GM15510 (cell line): ENCODE measurements at regions not wholly inside any gene's neighbourhood (a gene's known extent, or its start where the extent isn't known, plus 50 kb on each side); places are given as distances from the start of the nearest gene placed in this dataset.

Experiments
- POLR2A ChIP-seq: IDR thresholded peaks from 3 replicates; pipeline ENCODE4 v1.6.1; 2011; ENCODE audit warnings: borderline replicate concordance; ENCODE audit not compliant: insufficient read length; ENCODE audit errors: extremely low read depth

DNA sequence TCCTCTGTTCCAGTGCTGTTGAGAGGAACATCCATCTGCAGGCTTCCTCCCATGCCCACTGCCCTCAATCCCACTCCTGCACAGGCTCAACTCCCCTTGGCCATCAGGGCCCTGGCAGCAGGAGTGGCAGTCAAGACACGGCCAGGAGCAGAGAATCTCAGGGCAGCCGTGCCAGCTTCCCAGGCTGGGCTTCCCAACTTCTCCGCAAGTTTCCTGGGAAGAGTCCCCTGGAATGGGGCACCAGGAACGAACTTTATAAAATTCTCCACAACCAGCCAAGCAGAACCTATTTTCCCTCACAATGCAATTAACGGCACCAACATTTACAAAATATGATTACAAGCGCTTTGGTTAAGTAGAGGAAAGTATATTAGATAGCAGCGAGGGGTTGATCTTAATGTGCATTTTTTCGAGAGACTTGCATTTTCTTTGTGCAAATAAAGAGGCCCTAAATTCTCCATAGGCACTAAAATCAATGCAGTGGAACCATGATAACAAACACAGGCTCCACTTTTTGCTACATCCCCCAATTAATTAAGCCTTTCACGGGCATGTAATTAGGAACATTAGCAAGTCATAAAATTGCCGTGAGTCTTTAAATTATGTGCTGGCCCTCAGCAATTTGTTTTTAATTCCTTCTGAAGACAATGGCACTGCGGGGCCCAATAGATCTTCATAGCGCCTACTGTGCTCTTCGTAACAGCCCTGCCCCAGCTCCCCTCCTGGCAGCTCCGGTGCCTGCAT lies 99.9 kb upstream of the LHX1 start:
- no peak for TF ChIP-seq POLR2A

DNA sequence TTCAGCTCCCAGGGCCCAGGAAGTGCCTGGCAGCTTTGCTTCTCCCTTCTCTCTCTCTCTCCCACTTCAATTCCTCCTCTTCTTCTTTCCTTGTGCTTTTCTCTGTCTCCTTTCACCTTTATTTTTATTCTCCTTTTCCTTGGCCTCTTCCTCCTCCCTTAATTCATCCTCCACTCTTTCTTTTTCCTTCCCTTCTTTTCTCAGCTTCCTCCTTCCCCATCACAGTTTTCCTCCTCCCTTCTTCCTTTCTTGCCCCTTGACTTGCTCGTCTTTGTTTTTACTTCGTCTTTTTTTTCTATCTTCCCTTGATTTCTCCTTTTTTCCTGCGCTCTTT lies 99.4 kb upstream of the LHX1 start:
- TF ChIP-seq POLR2A = no peak

DNA sequence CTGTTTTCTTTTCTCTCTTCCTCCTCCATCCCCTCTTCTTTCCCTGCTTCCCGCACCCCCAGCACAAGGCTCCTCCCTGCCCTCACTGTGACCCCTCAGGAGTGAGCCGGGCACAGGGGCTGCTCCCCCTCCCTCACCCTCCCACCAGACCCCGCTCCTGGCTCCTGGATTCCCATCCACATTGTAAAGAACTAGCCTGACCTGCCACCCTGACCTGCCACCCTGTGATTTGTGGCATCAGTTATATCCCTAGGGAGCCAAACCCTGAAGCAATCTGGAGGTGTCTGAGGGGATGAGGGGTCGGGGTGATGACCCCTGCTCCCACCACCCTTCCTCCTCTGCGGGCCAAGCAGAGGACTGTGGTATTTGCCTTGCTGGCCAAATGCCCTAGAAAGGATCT lies 98.0 kb upstream of the LHX1 start:
- TF ChIP-seq POLR2A = no peak

DNA sequence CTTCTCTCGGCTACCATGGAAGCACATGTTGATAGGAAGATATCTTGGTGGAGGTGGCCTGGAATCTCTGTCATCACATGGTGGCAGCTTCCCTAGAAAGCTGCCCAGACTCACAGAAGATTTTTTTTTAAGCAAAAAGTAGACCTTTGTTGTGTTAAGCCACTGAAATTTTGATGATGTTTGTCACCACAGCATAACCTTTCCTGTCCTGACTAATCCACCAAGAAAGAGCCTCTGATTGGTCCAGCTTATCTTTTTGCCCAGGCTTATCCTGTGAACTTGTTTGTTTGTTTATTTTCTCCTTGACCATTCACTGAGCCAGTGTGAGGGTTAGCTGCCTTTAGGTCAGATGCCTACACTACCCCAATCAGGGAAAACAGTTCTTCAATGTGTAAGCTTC lies 96.5 kb upstream of the LHX1 start:
- TF ChIP-seq POLR2A = no peak

DNA sequence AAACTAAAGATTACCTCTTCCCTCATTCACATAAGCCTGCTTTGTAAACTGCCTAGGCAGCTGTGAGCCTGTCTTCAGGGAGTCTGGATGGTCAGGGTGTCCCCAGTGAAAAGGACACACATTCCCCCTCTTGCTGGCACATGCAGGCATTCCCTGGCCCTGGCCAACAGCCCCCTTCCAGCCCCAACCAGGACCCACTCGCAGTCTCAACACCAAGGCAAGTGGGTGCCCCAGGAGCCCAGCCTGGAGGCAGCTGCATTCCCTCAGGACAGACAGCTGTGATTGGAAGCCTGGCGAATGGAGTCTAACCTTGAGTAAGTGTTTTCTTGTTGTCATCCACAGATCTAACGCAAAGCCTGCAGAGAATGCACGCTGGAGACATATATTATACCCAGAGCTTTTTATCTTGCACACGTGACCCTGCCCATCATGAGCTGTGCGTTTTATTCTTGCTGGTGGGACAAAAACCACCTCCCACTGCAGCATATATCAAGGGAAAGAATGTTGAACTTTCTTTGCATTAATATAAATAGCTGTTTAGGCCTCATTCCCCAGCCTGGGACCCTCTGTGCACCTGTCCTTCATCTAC lies 95.0 kb upstream of the LHX1 start:
- no peak for TF ChIP-seq POLR2A

DNA sequence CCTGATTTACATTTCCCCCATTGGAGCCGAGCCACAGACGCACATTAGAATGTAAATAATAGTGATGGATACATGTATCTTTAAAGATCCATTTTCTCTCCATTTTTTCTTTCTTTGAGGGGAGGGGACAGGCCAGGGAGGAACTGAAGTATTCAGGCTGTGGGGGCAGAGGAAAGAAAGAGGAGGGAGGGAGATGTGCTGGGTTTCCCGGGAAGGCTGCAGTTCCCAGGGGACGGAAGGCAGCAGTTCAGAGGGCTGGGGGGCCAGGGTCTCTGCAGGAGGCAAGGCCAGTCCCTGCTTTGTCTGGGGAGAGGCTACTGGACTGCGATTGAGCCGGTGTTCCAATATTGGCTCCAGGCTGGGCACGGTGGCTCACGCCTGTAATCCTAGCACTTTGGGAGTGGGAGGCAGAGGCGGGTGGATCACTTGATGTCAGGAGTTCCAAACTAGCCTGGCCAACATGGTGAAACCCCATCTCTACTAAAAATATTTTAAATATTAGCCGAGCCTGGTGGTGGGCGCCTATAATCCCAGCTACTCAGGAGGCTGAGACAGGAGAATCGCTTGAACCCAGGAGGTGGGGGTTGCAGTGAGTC lies 94.2 kb upstream of the LHX1 start:
- TF ChIP-seq POLR2A = no peak

DNA sequence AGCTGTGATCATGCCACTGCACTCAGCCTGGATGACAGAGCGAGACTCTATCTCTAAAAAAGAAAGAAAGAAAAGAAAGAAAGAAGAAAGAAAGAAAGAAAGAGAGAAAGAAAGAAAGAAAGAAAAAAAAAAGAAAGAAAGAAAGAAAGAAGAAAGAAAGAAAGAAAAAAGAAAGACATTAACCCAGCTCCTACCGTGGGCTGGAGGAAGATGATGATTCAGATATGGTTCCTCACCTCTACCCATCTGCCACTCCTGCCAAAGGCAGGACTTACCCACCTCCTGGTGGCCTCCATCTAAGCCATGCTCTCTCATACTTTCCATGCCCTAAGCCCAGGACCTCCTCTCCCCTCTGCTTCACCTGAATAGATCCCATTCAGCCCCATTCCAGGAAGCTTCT lies 93.3 kb upstream of the LHX1 start:
- no peak for TF ChIP-seq POLR2A

DNA sequence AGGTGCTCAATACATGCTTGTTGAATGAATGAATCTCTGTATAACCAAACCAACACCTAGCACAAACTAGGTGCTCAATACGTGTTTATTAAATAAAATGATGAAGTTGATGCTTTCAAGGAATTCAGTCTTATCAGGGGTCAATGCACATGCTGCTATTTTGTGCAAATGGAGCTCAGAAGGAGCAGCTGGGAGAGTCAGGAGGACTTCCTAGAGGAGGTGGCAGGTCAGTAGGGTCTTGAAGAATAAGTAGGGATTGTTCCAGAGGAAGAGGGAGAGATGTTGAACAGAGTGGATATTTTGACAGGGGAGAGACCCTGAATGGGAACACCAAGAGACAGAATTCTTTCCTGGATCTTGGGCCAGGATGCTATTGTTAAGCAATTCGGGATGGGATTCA lies 92.7 kb upstream of the LHX1 start:
- TF ChIP-seq POLR2A = no peak

DNA sequence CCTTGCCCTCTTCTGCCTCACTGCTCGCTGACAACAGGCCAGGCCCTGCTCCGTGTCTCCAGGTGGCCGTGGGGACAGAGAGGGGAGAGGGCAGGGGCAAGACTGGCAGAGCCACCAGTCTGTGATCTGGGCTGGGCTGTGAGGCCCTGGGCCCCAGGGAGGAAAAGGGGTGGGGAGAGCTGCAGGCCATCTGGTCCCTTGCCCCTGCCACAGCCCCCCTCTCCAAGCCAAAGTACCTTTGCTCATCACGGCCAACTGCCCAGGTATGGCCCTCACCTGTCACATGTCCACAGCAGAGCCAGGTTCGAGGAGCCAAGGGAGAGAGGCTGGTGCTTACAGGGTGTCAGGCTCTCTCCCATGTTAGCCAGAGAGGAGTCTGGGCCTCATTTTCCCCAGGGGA lies 91.4 kb upstream of the LHX1 start:
- TF ChIP-seq POLR2A = no peak

DNA sequence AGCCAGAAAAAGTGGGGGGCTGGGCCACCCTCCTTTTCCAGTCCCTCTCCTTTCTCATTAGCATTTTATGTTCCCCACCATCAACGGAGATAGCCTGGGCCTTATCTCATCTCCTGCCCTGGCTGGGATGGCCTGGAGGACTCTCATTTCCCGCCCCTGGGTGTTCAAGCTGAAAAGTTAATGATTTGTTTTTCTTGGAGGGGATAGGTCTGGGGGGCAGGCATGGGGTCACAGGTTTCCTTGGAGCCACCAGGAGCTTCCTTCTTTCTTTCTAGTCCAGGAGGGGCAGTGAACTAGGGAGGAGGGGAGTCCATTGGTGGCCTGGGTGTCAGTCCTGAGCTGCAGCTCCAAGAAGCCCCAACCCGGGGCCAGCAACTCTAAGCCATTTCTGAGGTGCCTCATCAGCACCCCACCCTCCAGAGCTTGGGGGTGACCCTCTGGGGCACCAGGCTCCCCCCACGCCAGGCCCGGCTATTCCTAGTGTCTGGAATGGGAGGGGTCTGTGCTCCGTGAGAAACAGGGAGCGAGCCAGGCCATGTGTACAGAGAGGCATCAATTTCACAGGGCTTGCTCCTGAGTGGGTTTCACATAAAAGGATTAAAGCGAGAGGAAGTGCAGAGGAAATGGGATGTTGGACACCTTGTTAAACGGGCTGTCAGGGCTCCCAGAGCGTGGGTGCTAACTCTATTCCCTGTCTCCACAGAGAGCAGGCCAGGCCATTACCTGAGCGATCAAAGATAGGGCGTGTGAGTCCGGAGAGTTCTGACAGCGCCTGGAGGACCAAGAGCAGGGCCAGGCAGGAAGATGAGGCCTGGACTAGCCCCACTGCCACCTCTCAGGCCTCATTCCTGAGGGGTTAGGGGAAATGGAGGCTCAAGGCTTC lies 90.6 kb upstream of the LHX1 start:
- TF ChIP-seq POLR2A = no peak

DNA sequence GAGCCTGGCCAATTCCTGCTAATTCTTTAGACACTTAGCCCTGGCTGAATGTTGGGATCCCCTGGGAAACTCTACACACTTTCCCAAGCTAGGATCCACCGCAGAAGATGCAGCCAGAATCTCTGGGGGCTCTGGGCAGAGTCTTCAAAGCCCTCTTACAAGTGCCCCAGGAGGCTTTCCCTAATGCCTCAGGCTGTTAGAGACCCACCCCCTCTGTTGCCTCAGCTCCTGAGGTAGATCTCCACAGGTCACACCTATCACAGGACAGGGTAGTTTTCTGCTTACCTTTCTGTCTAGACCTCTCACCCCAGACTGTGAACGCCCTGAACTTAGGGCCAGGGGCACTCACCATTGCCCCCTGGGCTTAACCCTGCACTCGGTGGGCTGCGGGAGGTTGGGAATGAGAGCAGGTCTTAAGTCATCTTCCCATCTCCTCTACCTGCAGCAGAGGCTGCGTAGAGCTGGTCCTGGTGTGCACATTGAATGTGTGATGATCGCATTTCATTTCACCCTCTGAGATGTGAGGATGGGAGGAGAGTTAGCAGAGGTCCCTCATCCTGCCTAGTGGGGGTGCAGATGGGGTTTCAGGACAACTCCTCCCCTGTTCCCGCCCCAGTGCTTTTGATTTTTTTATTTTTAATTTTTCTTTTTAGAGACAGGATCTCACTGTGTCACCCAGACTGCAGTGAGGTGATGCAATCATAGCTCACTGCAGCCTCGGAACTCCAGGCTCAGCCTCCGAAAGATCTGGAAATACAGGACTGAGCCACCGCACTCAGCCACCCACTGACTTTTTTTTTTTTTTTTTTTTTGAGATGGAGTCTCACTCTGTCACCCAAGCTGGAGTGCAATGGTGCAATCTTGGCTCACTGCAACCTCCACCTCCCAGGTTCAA lies 89.0 kb upstream of the LHX1 start:
- TF ChIP-seq POLR2A = no peak

DNA sequence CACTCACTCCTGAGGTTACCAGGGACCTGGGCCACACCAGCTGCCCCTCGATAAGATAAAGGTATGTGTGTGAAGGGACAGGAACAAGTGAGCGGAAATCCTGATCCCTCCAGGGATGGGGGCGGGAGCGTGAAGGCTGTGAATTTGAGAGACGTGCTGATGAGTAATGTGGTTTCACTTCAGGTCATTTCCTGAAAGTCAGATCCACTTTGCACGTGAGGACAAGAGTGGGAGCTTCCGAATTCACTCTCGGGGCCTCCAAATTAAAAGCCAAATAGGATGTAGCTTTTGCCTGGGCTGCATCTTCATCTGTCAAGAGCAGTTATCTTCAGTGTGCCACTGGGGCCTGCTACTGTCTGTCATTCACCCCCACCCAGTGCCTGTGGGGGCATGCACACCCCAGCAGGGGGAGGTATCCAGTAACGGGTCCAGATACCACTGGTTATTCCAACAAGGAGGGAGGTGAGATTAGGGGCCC lies 87.4 kb upstream of the LHX1 start:
- TF ChIP-seq POLR2A = no peak

DNA sequence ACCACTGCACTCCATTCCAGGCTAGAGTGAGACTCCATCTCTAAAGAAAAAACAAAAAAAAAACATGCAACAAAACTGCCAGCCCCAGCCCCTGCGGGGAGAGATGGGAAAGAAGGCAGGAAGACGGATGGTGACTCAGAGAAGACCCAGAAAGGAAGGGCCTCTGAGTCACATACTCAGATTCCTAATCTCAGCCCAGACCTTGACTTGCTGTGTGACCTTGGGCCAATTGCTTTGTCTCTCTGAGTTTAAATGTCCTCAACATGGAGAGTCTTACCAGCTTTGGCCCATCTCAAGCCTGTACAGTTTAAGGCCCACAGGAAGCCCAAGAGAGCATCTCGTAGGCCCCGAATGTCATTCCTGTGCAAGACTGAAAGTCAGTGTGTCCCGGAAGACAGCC lies 86.5 kb upstream of the LHX1 start:
- TF ChIP-seq POLR2A = no peak

DNA sequence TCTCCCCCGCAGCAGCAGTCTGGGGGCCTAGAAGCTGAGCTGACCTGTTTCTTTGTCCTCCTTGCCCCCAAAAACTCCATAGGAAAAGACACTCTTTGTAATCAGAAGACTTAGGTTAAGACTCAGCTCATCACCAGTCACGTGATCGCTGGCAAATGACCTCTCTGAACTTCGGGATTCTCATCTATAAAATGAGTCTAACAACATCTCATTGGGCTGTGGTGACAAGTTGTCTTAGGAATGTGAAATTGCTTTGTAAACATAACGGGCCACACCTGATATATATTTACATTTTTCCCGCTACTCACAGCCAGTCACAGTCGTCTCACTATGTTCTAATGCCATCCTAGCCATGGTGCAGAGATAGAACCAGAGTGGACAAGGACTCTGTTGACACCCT lies 86.0 kb upstream of the LHX1 start:
- TF ChIP-seq POLR2A = no peak
